LNCaP clone FGC (cell line): ENCODE measurements at regions not wholly inside any gene's neighbourhood (a gene's known extent, or its start where the extent isn't known, plus 50 kb on each side); places are given as distances from the start of the nearest gene placed in this dataset.

Experiments used
- DNase-seq: peaks from one replicate; pipeline ENCODE4 v3.0.0-alpha.2; 2011; ENCODE audit warnings: low read depth
- H3K4me3 ChIP-seq: 2 replicates; pipeline ENCODE4 v1.5.1; 2011; ENCODE audit warnings: mild to moderate bottlenecking, low read depth, low read length, control low read depth
- CTCF ChIP-seq: IDR thresholded peaks from 2 replicates; pipeline ENCODE4 v1.5.1; 2012; ENCODE audit warnings: mild to moderate bottlenecking; ENCODE audit not compliant: control insufficient read depth, insufficient read depth; ENCODE audit errors: extremely low read depth

- TF ChIP-seq CTCF = no peak
- no peak overlapping the region for H3K4me3 ChIP-seq
- peak; percentile 33 for DNase-seq
Observed at GRCh38 chr9:22210262-22210661, 201.2 kb upstream of the CDKN2B start.

- no peak for DNase-seq
- H3K4me3 ChIP-seq = no peak overlapping the region
- no peak for TF ChIP-seq CTCF
Observed at GRCh38 chr9:22210936-22211335, 201.8 kb upstream of the CDKN2B start.

- H3K4me3 ChIP-seq = no peak overlapping the region
- TF ChIP-seq CTCF = no peak
- DNase-seq = no peak
Observed at GRCh38 chr9:22211588-22212360, 202.7 kb upstream of the CDKN2B start.

- H3K4me3 ChIP-seq = no peak overlapping the region
- no peak for DNase-seq
- no peak for TF ChIP-seq CTCF
Observed at GRCh38 chr9:22214021-22214420, 204.9 kb upstream of the CDKN2B start.

- no peak overlapping the region for H3K4me3 ChIP-seq
- 0 out of 2 replicates have a peak, but pooled peaks have one; percentile 1 for TF ChIP-seq CTCF
- DNase-seq = no peak
Observed at GRCh38 chr9:22214497-22215031, 205.5 kb upstream of the CDKN2B start.

GRCh38 chr9:22215521-22215920, 206.4 kb upstream of the CDKN2B start:
- H3K4me3 ChIP-seq = no peak overlapping the region
- DNase-seq = peak; percentile 14
- TF ChIP-seq CTCF = no peak
